SK-N-SH (cell line): ENCODE measurements at regions not wholly inside any gene's neighbourhood (a gene's known extent, or its start where the extent isn't known, plus 50 kb on each side); places are given as distances from the start of the nearest gene placed in this dataset.

Experiments used
- CTCF ChIA-PET: fragments of 300-600, 350-600 bp; formaldehyde crosslinking; extraction: SDS; loops from one replicate; lab custom pipeline; 2021; lab: Yijun Ruan, JAX
- POLR2A ChIA-PET: fragments of 350-600 bp; sonication (Branson Sonifier 250); formaldehyde crosslinking; extraction: SDS; loops from one replicate; lab custom pipeline; 2020; ENCODE audit warnings: antibody characterized with exemption, inconsistent platforms; lab: Yijun Ruan, JAX
- DNase-seq: peaks from one replicate; pipeline ENCODE4 v3.0.0; 2012
- H2AFZ ChIP-seq: fragments of 200-600 bp; sonication (generic); 2 replicates; pipeline ENCODE4 v1.8.1; 2016; ENCODE audit warnings: antibody characterized with exemption, mild to moderate bottlenecking, low read depth
- H3F3A ChIP-seq: fragments of 200-600 bp; sonication (generic); replicated peaks from 2 replicates; pipeline ENCODE3; 2016; ENCODE audit warnings: antibody characterized with exemption, mild to moderate bottlenecking; ENCODE audit not compliant: insufficient read depth
- H3K27ac ChIP-seq, 2 experiments: fragments of 200-500 bp in 1 of 2; fragments of 200-600 bp in 1 of 2; sonication (Bioruptor generic) in 1 of 2; sonication (generic), shearing (Covaris generic) in 1 of 2; 2 replicates each; pipeline versions ENCODE4 v1.5.1 to v1.6.1; 2014 to 2016; ENCODE audit warnings: low read depth in 2 of 2, inconsistent platforms in 1 of 2, low read length in 1 of 2, mild to moderate bottlenecking in 1 of 2, mixed read lengths in 1 of 2
- H3K27me3 ChIP-seq: fragments of 200-600 bp; sonication (generic), shearing (Covaris generic); 2 replicates; pipeline ENCODE4 v1.6.1; 2016; ENCODE audit warnings: mixed run types; ENCODE audit not compliant: insufficient read depth
- H3K36me3 ChIP-seq, 2 experiments: fragments of 200-500 bp in 1 of 2; fragments of 200-600 bp in 1 of 2; sonication (Bioruptor generic) in 1 of 2; sonication (generic) in 1 of 2; replicated peaks in 1 of 2; 2 replicates each; pipeline versions ENCODE3 to v1.5.1; 2014 to 2016; ENCODE audit warnings: low read length in 1 of 2, mild to moderate bottlenecking in 1 of 2; ENCODE audit not compliant: insufficient read depth in 2 of 2, control insufficient read depth in 1 of 2
- H3K4me1 ChIP-seq, 2 experiments: fragments of 200-500 bp in 1 of 2; fragments of 200-600 bp in 1 of 2; sonication (Bioruptor generic) in 1 of 2; sonication (generic), shearing (Covaris generic) in 1 of 2; 2 replicates each; pipeline versions ENCODE4 v1.5.1 to v1.6.1; 2014 to 2016; ENCODE audit warnings: low read depth in 1 of 2, low read length in 1 of 2, mixed run types in 1 of 2; ENCODE audit not compliant: insufficient read depth in 2 of 2, control insufficient read depth in 1 of 2
- H3K4me2 ChIP-seq: fragments of 200-600 bp; sonication (generic), shearing (Covaris generic); 2 replicates; pipeline ENCODE4 v1.6.1; 2017; ENCODE audit warnings: mixed run types
- H3K4me3 ChIP-seq, 2 experiments: fragments of 200-500 bp in 1 of 2; fragments of 200-600 bp in 1 of 2; sonication (Bioruptor generic) in 1 of 2; sonication (generic), shearing (Covaris generic) in 1 of 2; 2 replicates each; pipeline versions ENCODE4 v1.5.1 to v1.8.1; 2014 to 2016; ENCODE audit warnings: low read depth in 2 of 2, inconsistent platforms in 1 of 2, low read length in 1 of 2, mild to moderate bottlenecking in 1 of 2, mixed read lengths in 1 of 2, moderate library complexity in 1 of 2
- H3K79me2 ChIP-seq: fragments of 200-600 bp; sonication (generic); 2 replicates; pipeline ENCODE4 v1.8.1; 2017; ENCODE audit warnings: mild to moderate bottlenecking; ENCODE audit not compliant: insufficient read depth
- H3K9ac ChIP-seq: fragments of 200-600 bp; sonication (generic); 2 replicates; pipeline ENCODE4 v1.6.1; 2017; ENCODE audit warnings: mixed run types
- H3K9me2 ChIP-seq: fragments of 200-600 bp; sonication (generic); 2 replicates; pipeline ENCODE4 v1.6.1; 2017; ENCODE audit warnings: mixed run types
- H3K9me3 ChIP-seq: fragments of 200-600 bp; sonication (generic); 2 replicates; pipeline ENCODE4 v1.6.1; 2017; ENCODE audit warnings: mixed run types, mild to moderate bottlenecking, moderate library complexity
- H4K20me1 ChIP-seq: fragments of 200-600 bp; sonication (generic); 2 replicates; pipeline ENCODE4 v1.6.1; 2017; ENCODE audit warnings: mild to moderate bottlenecking, mixed run types; ENCODE audit not compliant: insufficient read depth
- ELF1 ChIP-seq: IDR thresholded peaks from 2 replicates; pipeline ENCODE4 v1.4.0; 2012
- EP300 ChIP-seq, 2 experiments: IDR thresholded peaks; 2 replicates each; pipeline versions ENCODE4 v1.4.0 to v1.6.1; 2012; ENCODE audit warnings: borderline replicate concordance in 1 of 2, low read depth in 1 of 2, low read length in 1 of 2
- EZH2phosphoT487 ChIP-seq: fragments of 200-600 bp; sonication (generic); IDR thresholded peaks from 2 replicates; pipeline ENCODE4 v1.6.1; 2017; ENCODE audit warnings: low read depth, mixed run types, mild to moderate bottlenecking, antibody characterized with exemption, moderate library complexity, borderline replicate concordance
- FOXM1 ChIP-seq: IDR thresholded peaks from 2 replicates; pipeline ENCODE4 v1.4.0; 2012; ENCODE audit warnings: low read depth, mild to moderate bottlenecking
- GABPA ChIP-seq: IDR thresholded peaks from 2 replicates; pipeline ENCODE4 v1.4.0; 2012; ENCODE audit warnings: low read depth, mild to moderate bottlenecking
- JUND ChIP-seq: IDR thresholded peaks from 2 replicates; pipeline ENCODE4 v1.4.0; 2012
- NRF1 ChIP-seq: IDR thresholded peaks from 2 replicates; pipeline ENCODE4 v1.6.1; 2012; ENCODE audit warnings: low read depth, mild to moderate bottlenecking, low read length
- POLR2AphosphoS5 ChIP-seq: IDR thresholded peaks from 2 replicates; pipeline ENCODE4 v1.6.1; 2012; ENCODE audit warnings: low read depth, low read length
- RCOR1 ChIP-seq: fragments of 150-350 bp; IDR thresholded peaks from 2 replicates; pipeline ENCODE4 v1.6.1; 2017; ENCODE audit warnings: antibody characterized with exemption, low read length
- RXRA ChIP-seq: IDR thresholded peaks from 2 replicates; pipeline ENCODE4 v1.4.0; 2012; ENCODE audit warnings: low read depth, mild to moderate bottlenecking, borderline replicate concordance
- TAF1 ChIP-seq: IDR thresholded peaks from 2 replicates; pipeline ENCODE4 v1.6.1; 2012; ENCODE audit warnings: low read depth, mild to moderate bottlenecking, low read length, moderate library complexity, borderline replicate concordance
- YY1 ChIP-seq: IDR thresholded peaks from 2 replicates; pipeline ENCODE4 v1.4.0; 2012; ENCODE audit warnings: low read depth, mild to moderate bottlenecking
- WGBS: methylation state at CpG from one replicate; pipeline ENCODE4 v1.1.6; 2017; ENCODE audit warnings: low lambda C conversion rate; 5-methylcytosine and 5-hydroxymethylcytosine counted together
- TF ChIP-seq, protein P1 (sequence below): IDR thresholded peaks from 2 replicates; pipeline ENCODE4 v1.4.0; 2012; ENCODE audit warnings: low read depth, borderline replicate concordance
- TF ChIP-seq, protein P2 (sequence below): IDR thresholded peaks from 2 replicates; pipeline ENCODE4 v1.4.0; 2012; ENCODE audit warnings: low read depth
- TF ChIP-seq, protein P3 (sequence below): IDR thresholded peaks from 2 replicates; pipeline ENCODE4 v1.4.0; 2012; ENCODE audit warnings: low read depth, borderline replicate concordance
- TF ChIP-seq, protein P4 (sequence below): fragments of 150-350 bp; IDR thresholded peaks from 2 replicates; pipeline ENCODE4 v1.6.1; 2017; ENCODE audit warnings: antibody characterized with exemption, low read length, low read depth, borderline replicate concordance
- TF ChIP-seq, protein P5 (sequence below): IDR thresholded peaks from 2 replicates; pipeline ENCODE4 v1.6.1; 2012; ENCODE audit warnings: mild to moderate bottlenecking, low read depth, low read length, moderate library complexity
- TF ChIP-seq, protein P6 (sequence below): fragments of 150-350 bp; IDR thresholded peaks from 2 replicates; pipeline ENCODE4 v1.6.1; 2016; ENCODE audit warnings: mild to moderate bottlenecking, low read depth, low read length
- TF ChIP-seq, protein P7 (sequence below): IDR thresholded peaks from 2 replicates; pipeline ENCODE4; 2012

DNA sequence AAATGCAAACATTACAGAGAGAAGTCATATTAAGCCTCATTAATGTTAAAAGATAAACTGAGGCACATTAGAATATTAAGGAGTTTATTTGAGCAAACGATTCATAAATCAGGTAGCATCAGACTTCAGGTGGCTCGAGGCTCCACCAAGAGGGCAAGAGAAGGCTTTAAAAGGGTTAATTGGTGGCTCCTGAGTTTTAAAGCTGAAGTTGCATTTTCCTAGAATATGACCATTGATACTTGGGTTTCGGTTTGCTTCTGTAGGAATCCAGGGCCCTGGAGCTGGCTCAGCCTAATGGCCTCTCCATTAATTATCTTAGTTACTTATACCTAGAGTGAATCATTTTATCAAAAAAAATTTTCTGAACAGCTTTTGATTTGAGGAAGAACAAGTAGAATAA, 123.7 kb upstream of the NABP1 start:
- no peak overlapping the region for H3K4me3 ChIP-seq
- POLR2A ChIA-PET, result no interaction called here
- WGBS, result 75% methylated on average over 3 of the region's 3 CpGs

More for the DNA sequence above, 123.7 kb upstream of the NABP1 start:
- Histone ChIP-seq H3F3A (no peaks in the 10 kb centered on the region), H2AFZ (no peak overlapping the region; the same call in 1 of the 2 replicates), H3K9me3 (no peaks in the 10 kb centered on the region), H3K79me2 (no peaks in the 10 kb centered on the region), H3K9ac (no peak overlapping the region), H3K4me1 (peaks cover 0 to 3% of the 10 kb centered on the region in 2 experiments; a peak in 1 of 4 replicates), H3K27ac (no peak overlapping the region), H3K36me3 (no peaks in the 10 kb centered on the region), H3K9me2 (no peaks in the 10 kb centered on the region), H3K4me2 (no peak overlapping the region), H3K27me3 (no peaks in the 10 kb centered on the region), H4K20me1 (no peaks in the 10 kb centered on the region)
- TF ChIP-seq, protein P1, sequence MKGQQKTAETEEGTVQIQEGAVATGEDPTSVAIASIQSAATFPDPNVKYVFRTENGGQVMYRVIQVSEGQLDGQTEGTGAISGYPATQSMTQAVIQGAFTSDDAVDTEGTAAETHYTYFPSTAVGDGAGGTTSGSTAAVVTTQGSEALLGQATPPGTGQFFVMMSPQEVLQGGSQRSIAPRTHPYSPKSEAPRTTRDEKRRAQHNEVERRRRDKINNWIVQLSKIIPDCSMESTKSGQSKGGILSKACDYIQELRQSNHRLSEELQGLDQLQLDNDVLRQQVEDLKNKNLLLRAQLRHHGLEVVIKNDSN, result no peak
- TF ChIP-seq, protein P2, sequence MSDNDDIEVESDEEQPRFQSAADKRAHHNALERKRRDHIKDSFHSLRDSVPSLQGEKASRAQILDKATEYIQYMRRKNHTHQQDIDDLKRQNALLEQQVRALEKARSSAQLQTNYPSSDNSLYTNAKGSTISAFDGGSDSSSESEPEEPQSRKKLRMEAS, result no peak
- TF ChIP-seq FOXM1 (no peak), EP300 (IDR thresholded peaks at IDR 0.05; ENCODE audit: borderline replicate concordance in 1 of 2, low read depth in 1 of 2, low read length in 1 of 2) (no peak), TAF1 (no peak), RCOR1 (no peak), NRF1 (no peak), YY1 (no peak), POLR2AphosphoS5 (no peak), GABPA (no peak), RXRA (no peak), ELF1 (no peak), EZH2phosphoT487 (no peak), JUND (no peak)
- TF ChIP-seq, protein P3, sequence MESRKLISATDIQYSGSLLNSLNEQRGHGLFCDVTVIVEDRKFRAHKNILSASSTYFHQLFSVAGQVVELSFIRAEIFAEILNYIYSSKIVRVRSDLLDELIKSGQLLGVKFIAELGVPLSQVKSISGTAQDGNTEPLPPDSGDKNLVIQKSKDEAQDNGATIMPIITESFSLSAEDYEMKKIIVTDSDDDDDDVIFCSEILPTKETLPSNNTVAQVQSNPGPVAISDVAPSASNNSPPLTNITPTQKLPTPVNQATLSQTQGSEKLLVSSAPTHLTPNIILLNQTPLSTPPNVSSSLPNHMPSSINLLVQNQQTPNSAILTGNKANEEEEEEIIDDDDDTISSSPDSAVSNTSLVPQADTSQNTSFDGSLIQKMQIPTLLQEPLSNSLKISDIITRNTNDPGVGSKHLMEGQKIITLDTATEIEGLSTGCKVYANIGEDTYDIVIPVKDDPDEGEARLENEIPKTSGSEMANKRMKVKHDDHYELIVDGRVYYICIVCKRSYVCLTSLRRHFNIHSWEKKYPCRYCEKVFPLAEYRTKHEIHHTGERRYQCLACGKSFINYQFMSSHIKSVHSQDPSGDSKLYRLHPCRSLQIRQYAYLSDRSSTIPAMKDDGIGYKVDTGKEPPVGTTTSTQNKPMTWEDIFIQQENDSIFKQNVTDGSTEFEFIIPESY, result no peak
- TF ChIP-seq, protein P4, sequence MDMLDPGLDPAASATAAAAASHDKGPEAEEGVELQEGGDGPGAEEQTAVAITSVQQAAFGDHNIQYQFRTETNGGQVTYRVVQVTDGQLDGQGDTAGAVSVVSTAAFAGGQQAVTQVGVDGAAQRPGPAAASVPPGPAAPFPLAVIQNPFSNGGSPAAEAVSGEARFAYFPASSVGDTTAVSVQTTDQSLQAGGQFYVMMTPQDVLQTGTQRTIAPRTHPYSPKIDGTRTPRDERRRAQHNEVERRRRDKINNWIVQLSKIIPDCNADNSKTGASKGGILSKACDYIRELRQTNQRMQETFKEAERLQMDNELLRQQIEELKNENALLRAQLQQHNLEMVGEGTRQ, result no peak
- TF ChIP-seq, protein P5, sequence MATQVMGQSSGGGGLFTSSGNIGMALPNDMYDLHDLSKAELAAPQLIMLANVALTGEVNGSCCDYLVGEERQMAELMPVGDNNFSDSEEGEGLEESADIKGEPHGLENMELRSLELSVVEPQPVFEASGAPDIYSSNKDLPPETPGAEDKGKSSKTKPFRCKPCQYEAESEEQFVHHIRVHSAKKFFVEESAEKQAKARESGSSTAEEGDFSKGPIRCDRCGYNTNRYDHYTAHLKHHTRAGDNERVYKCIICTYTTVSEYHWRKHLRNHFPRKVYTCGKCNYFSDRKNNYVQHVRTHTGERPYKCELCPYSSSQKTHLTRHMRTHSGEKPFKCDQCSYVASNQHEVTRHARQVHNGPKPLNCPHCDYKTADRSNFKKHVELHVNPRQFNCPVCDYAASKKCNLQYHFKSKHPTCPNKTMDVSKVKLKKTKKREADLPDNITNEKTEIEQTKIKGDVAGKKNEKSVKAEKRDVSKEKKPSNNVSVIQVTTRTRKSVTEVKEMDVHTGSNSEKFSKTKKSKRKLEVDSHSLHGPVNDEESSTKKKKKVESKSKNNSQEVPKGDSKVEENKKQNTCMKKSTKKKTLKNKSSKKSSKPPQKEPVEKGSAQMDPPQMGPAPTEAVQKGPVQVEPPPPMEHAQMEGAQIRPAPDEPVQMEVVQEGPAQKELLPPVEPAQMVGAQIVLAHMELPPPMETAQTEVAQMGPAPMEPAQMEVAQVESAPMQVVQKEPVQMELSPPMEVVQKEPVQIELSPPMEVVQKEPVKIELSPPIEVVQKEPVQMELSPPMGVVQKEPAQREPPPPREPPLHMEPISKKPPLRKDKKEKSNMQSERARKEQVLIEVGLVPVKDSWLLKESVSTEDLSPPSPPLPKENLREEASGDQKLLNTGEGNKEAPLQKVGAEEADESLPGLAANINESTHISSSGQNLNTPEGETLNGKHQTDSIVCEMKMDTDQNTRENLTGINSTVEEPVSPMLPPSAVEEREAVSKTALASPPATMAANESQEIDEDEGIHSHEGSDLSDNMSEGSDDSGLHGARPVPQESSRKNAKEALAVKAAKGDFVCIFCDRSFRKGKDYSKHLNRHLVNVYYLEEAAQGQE, result no peak
- TF ChIP-seq, protein P6, sequence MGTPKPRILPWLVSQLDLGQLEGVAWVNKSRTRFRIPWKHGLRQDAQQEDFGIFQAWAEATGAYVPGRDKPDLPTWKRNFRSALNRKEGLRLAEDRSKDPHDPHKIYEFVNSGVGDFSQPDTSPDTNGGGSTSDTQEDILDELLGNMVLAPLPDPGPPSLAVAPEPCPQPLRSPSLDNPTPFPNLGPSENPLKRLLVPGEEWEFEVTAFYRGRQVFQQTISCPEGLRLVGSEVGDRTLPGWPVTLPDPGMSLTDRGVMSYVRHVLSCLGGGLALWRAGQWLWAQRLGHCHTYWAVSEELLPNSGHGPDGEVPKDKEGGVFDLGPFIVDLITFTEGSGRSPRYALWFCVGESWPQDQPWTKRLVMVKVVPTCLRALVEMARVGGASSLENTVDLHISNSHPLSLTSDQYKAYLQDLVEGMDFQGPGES, result no peak
- TF ChIP-seq, protein P7, sequence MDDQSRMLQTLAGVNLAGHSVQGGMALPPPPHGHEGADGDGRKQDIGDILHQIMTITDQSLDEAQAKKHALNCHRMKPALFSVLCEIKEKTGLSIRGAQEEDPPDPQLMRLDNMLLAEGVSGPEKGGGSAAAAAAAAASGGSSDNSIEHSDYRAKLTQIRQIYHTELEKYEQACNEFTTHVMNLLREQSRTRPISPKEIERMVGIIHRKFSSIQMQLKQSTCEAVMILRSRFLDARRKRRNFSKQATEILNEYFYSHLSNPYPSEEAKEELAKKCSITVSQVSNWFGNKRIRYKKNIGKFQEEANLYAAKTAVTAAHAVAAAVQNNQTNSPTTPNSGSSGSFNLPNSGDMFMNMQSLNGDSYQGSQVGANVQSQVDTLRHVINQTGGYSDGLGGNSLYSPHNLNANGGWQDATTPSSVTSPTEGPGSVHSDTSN, result no peak
- CTCF ChIA-PET, result interaction anchor here (0.7 to 6.8 kb wide), 20 partner anchors 10 to 1770 kb away, joined by 3 to 46 read pairs (median 4); no protein-coding TSS in a partner anchor
- DNase-seq, result no peak
